MCF 10A (cell line): ENCODE measurements at regions not wholly inside any gene's neighbourhood (a gene's known extent, or its start where the extent isn't known, plus 50 kb on each side); places are given as distances from the start of the nearest gene placed in this dataset.

ENCODE experiments used
- BruUV-seq: library from RNA; stranded (reverse); fragments of 400-500 nt; replicated peaks from 2 replicates; lab custom pipeline; 2021; lab: Mats Ljungman, UMichigan
- CTCF ChIA-PET: fragments of 300-600 bp; sonication (Branson Sonifier 250); formaldehyde crosslinking; extraction: SDS; loops from one replicate; lab custom pipeline; 2021; ENCODE audit warnings: antibody characterized with exemption, inconsistent platforms; lab: Yijun Ruan, JAX
- POLR2A ChIA-PET: fragments of 300-600, 350-650 bp; sonication (Branson Sonifier 250); formaldehyde crosslinking; extraction: SDS; loops from one replicate; lab custom pipeline; 2020; ENCODE audit warnings: antibody characterized with exemption, inconsistent platforms; lab: Yijun Ruan, JAX
- DNase-seq: peaks from one replicate; pipeline ENCODE4 v3.0.0-alpha.2; 2018; ENCODE audit not compliant: unreplicated experiment
- H3K27ac Mint-ChIP-seq: one replicate; pipeline ENCODE4 v1.8.0; 2022; ENCODE audit warnings: mild to moderate bottlenecking, low read depth, mixed read lengths; ENCODE audit not compliant: unreplicated experiment
- H3K27me3 Mint-ChIP-seq: one replicate; pipeline ENCODE4 v1.8.0; 2022; ENCODE audit warnings: mixed read lengths; ENCODE audit not compliant: insufficient read depth, unreplicated experiment
- H3K36me3 Mint-ChIP-seq: one replicate; pipeline ENCODE4 v1.8.0; 2022; ENCODE audit warnings: mild to moderate bottlenecking, moderate library complexity, mixed read lengths; ENCODE audit not compliant: insufficient read depth, unreplicated experiment
- H3K4me1 Mint-ChIP-seq: one replicate; pipeline ENCODE4 v1.8.0; 2022; ENCODE audit warnings: mixed read lengths; ENCODE audit not compliant: insufficient read depth, unreplicated experiment
- H3K4me3 Mint-ChIP-seq: one replicate; pipeline ENCODE4 v1.8.0; 2022; ENCODE audit warnings: mild to moderate bottlenecking, moderate library complexity, mixed read lengths; ENCODE audit not compliant: unreplicated experiment
- H3K9me3 Mint-ChIP-seq: one replicate; pipeline ENCODE4 v1.8.0; 2022; ENCODE audit warnings: mixed read lengths; ENCODE audit not compliant: unreplicated experiment
- CTCF ChIP-seq: fragments of 200-600 bp; IDR thresholded peaks from one replicate; pipeline ENCODE4 v1.8.0; 2022; ENCODE audit warnings: antibody characterized with exemption, mild to moderate bottlenecking; ENCODE audit not compliant: unreplicated experiment
- intact Hi-C: fragments of 100-400 bp; cut with micrococcal nuclease; formaldehyde crosslinking; loops from 2 replicates; pipeline ENCODE4 v1.14.1; 2022

- POLR2A ChIA-PET, result no interaction called here
- Mint-ChIP-seq H3K4me1 (no peaks in the 10 kb centered on the region), H3K36me3 (no peaks in the 10 kb centered on the region), H3K4me3 (no peak overlapping the region), H3K27me3 (peaks cover 90% of the 10 kb centered on the region), H3K9me3 (no peaks in the 10 kb centered on the region), H3K27ac (no peak overlapping the region)
- TF ChIP-seq CTCF, result no peak
- no TSS peak for BruUV-seq
- intact Hi-C loops, result no loop called here
- CTCF ChIA-PET, result no interaction called here
- DNase-seq, result no peak
Measured at GRCh38 chr18:67183398-67183797, 333.1 kb downstream of the DSEL start.

- CTCF ChIA-PET, result no interaction called here
Measured at GRCh38 chr18:67179726-67180125, 336.8 kb downstream of the DSEL start.

GRCh38 chr18:67159662-67160061 lies 356.9 kb downstream of the DSEL start:
- POLR2A ChIA-PET, result no interaction called here
- Mint-ChIP-seq H3K4me1 (no peaks in the 10 kb centered on the region), H3K27ac (no peak overlapping the region), H3K9me3 (no peaks in the 10 kb centered on the region), H3K27me3 (peaks cover 2% of the 10 kb centered on the region), H3K4me3 (no peak overlapping the region), H3K36me3 (no peaks in the 10 kb centered on the region)
- TF ChIP-seq CTCF, result no peak
- intact Hi-C loops, result no loop called here
- no peak for DNase-seq
- CTCF ChIA-PET, result interaction anchor here (0.6 to 1.0 kb wide), 4 partner anchors 11 to 81 kb away, joined by 3 to 5 read pairs (median 4); no protein-coding TSS in a partner anchor
- no TSS peak for BruUV-seq

More at GRCh38 chr18:67179726-67180125, 336.8 kb downstream of the DSEL start:
- Mint-ChIP-seq H3K27me3 (peaks cover 68% of the 10 kb centered on the region), H3K36me3 (no peaks in the 10 kb centered on the region), H3K4me3 (no peak overlapping the region), H3K4me1 (no peaks in the 10 kb centered on the region), H3K9me3 (no peaks in the 10 kb centered on the region), H3K27ac (no peak overlapping the region)
- no peak for TF ChIP-seq CTCF
- POLR2A ChIA-PET, result no interaction called here
- no peak for DNase-seq
- no TSS peak for BruUV-seq
- intact Hi-C loops, result no loop called here

GRCh38 chr18:67154979-67155378 lies 361.5 kb downstream of the DSEL start:
- no peaks in the 10 kb centered on the region for H3K36me3 Mint-ChIP-seq

More at GRCh38 chr18:67154979-67155378, 361.5 kb downstream of the DSEL start:
- BruUV-seq, result no TSS peak
- H3K9me3 Mint-ChIP-seq, result no peaks in the 10 kb centered on the region
- ChIA-PET POLR2A (no interaction called here), CTCF (no interaction called here)
- H3K4me1 Mint-ChIP-seq, result no peaks in the 10 kb centered on the region
- intact Hi-C loops, result no loop called here
- peaks cover 34% of the 10 kb centered on the region for H3K27me3 Mint-ChIP-seq
- H3K27ac Mint-ChIP-seq, result no peak overlapping the region
- no peak for DNase-seq
- no peak for TF ChIP-seq CTCF
- no peak overlapping the region for H3K4me3 Mint-ChIP-seq
